GM23248 (cell line): ENCODE measurements at regions not wholly inside any gene's neighbourhood (a gene's known extent, or its start where the extent isn't known, plus 50 kb on each side); places are given as distances from the start of the nearest gene placed in this dataset.

Experiments used
- EZH2 ChIP-seq: fragments of 200-600 bp; sonication (generic); IDR thresholded peaks from 2 replicates; pipeline ENCODE4 v1.6.1; 2018; ENCODE audit warnings: antibody characterized with exemption, mild to moderate bottlenecking; ENCODE audit not compliant: insufficient read depth, poor library complexity, severe bottlenecking
- EZH2phosphoT487 ChIP-seq: fragments of 200-600 bp; sonication (generic); IDR thresholded peaks from 2 replicates; pipeline ENCODE4 v1.6.1; 2018; ENCODE audit warnings: antibody characterized with exemption, moderate library complexity, mild to moderate bottlenecking, low read depth; ENCODE audit not compliant: insufficient read depth

GRCh38 chr1:4600615-4601460 lies 53.6 kb upstream of the AJAP1 start:
- TF ChIP-seq EZH2 (no peak), EZH2phosphoT487 (no peak)
